HG03565 (cell line): ENCODE measurements at regions not wholly inside any gene's neighbourhood (a gene's known extent, or its start where the extent isn't known, plus 50 kb on each side); places are given as distances from the start of the nearest gene placed in this dataset.
"Not testable (repeated sequence)": the region's sequence is repeated elsewhere in the genome, so short reads cannot be mapped to it uniquely, and the experiment has no call there.

Experiments used
- ATAC-seq: cut with Tn5 transposase; IDR thresholded peaks from one replicate; pipeline ENCODE4 v1.9.1; 2021; ENCODE audit warnings: mild to moderate bottlenecking, moderate library complexity; ENCODE audit not compliant: unreplicated experiment

DNA sequence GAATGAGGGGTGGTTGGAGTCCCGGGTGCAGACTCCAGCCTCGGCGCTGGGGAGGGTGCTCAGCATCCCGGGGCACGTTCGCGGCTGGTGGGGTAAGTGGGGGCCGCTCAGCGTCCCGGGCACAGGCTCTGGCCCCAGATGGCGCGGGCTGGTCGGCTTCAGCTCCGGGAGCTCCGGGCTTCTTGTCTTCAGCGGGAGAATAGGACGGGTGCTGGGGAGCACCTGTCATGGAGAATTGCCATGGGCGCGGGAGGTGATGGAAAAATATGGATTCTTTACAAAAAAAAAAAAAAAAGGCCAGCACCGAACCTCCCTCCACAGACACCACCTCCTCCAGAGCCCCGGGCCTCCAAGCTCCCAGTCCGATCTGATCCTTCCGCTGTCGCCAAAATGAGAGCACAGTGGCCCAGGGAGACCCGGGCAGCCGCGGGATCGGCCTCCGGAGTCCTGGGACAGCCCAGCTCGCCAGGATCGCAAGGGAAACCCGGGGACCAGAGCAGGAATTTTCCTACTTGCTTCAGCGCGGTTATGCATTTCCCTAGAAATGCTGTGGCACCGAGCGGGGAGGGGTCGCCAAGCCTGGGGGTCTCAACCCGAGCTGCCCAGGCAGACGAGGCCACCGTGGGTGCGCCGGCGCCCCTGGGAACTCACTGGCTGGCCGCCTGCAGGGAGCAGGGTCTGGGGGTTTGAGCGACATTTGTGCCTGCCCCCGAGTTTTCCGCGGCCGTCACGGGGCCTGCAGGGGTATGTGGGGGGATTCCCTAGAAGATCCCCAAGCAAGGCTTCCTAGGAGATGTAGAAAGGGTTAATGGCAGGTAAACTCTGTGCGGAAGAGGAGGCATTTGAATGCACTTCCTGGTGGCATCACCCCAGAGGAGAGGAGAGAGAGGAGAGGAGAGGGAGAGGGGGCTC, 1336.9 kb downstream of the BRD1 start:
- no peak for ATAC-seq

DNA sequence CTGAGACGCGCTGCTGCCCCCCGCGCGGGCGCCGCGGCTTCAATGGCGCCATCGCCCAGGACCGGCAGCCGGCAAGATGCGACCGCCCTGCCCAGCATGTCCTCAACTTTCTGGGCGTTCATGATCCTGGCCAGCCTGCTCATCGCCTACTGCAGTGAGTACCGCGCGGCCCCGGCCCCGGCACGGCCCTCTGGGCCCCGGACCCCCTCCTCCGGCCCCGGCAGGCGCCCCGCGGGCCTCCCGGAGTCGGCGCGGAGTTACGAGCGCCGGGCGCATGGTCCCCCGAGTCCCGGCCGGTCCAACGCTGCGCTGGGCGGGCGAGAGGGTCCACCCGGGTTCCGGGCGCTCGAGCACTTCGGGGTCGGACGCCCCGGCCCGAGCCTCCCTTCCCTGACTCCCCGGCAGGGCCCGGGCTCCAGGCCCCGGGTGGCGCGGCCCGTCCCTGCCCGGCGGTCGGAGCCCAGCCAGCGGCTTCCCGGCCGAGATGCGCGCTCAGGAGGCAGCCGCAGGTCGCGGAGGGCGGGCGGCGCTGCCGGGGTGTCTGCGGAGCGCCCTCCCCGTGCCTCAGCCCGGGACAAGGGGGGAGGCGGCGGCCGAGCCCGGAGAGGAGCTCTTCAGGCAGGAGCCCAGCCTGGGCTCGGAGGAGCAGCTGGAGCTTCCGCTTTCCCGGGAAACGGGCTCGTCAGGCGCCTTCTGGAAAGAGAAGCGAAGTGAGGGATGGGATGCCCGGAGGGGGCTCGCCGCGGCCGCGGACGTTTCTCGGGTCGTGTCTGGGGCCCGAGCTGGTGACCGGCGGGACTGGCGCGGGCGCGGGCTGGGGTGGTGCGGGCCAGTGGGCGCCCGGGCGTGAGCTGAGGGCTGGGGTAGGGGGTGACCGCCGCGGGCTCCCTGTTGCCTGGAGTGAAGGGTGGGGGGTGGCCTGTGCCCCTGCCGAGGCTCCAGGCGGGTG, 1337.8 kb downstream of the BRD1 start:
- no peak for ATAC-seq

DNA sequence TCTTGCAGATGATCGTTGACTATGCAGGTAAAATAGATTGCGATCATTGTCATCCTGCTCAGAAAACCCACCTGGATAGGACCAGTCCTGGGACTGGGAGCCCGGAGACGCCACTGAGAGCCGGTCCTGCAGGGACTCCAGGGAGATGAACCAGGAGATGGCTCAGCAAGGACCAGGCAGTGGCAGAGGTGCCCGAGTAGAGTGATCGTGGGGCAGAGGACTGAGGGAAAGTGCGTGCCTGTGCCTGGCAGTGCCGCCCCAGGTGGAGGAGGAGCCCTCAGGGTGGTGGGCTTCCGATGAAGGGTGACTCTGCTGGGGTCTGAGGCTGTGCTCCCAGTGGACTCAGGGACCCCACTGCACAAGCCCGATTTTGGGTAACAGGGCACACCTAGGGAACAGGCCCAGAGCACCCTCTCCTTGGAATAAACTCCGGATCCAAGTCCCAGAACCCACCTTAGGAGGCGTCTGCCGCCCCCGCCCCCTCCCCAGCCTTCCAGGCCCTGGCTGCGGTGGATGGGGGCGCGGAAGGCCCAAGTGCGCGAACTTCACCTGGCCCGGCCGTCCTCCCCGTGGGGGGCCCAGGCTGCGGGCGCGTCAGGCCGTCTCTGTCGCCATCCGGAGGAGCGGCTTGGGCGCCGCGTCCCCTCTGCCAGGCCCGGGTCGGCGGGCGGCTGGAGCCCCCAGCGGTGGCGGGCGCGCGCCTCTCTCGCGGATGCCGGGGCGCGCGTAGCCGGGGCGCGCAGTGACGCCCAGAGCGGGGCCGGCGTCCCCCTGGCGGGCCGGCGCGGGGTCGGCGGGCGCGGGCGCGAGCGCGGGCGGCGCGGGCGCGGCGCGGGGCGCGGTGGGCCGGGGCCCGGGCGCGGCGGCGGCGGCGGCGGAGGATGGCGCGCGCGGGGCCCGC, 1338.8 kb downstream of the BRD1 start:
- ATAC-seq: no peak

DNA sequence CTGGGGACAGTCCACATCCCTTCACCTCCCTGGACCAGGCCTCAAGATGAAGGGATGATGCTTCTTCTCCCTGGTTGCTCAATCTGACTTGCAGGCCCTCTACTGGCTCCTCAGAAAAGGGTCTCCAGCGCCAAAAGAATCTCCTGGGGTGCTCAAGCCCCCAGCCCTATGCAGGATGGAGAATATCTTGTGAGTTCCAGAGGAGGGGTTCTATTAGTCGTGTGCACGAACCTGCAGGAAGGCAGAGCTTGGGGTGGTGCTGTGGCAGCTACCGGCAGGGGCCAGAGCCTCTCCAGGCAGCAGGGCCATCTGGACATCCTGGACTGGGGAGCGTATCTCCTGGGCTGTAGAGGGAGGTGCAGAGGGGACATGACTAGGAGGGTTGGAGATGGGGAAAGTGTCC, 1339.5 kb downstream of the BRD1 start:
- no peak for ATAC-seq

GRCh38 chr22:48486558-48486957, 1341.1 kb downstream of the BRD1 start:
- no peak for ATAC-seq

DNA sequence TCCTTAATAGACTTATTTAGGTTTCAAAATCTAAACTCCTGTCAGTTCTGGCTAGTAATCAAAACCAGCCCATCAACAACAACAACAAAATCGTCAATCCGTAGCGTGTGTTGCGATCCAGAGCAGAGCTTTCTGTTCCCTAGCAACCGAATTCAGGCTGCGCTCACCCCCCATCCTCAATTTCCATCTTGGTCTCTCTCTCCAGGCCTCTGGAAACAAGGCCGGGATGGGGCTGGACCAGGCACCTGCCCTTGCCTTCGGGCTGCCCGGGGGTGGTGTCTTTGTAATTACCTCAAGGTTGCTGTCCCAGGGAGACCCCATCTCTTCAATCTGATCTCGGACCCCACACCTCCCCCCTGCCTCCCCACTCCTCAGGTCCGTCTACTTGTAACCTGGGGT, 1341.5 kb downstream of the BRD1 start:
- ATAC-seq: no peak

- no peak for ATAC-seq
Measured at GRCh38 chr22:48485149-48486133, 1342.2 kb downstream of the BRD1 start.

DNA sequence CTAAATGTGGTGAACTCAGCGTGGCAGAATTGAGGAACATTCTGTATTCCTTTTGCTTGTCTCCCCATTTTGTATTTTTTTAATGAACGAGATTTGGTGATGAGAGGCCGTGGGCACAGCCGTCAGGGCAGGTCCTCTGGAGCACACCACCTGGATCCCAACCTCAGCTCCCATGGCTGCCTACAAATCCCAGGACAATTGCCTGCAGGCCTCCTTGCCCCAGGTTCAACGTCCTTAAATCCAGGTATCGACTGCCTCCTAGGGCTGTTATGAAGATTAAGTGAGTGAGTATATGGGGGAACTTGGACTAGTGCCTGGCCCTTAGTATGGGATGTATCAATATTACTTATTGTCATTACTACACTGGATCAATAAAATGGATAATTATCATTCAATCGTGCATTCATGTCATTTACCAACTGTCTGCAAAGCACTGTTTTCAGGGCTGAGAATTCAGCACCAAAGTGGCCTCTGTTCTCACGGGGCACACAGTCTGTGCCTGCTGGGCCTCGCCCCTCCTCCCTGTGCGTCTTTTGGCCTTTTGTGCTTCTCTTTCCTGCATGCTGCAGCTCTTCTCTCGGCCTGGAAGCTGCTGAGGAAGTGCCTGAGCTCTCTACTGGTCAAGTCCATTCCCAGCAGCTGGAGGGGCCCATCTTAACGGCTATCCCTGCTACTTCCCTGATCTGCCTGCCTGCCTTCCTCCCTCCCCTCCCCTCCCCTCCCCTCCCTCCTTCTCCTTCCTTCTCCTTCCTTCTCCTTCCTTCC, 1343.7 kb downstream of the BRD1 start:
- no peak for ATAC-seq

- no peak for ATAC-seq
Measured at GRCh38 chr22:48482771-48483170, 1344.9 kb downstream of the BRD1 start.

DNA sequence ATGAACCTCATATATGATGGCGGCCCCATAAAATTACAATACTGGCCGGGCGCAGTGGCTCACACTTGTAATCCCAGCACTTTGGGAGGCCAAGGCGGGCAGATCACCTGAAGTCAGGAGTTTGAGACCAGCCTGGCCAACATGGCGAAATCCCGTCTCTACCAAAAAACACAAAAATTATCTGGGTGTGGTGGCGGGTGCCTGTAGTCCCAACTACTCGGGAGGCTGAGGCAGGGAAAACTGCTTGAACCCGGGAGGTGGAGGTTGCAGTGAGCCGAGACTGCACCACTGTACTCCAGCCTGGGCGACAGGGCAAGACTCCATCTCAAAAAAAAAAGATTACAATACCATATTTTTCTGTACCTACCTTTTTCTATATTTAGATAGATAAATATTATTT, 1345.5 kb downstream of the BRD1 start:
- ATAC-seq: not testable (repeated sequence)

DNA sequence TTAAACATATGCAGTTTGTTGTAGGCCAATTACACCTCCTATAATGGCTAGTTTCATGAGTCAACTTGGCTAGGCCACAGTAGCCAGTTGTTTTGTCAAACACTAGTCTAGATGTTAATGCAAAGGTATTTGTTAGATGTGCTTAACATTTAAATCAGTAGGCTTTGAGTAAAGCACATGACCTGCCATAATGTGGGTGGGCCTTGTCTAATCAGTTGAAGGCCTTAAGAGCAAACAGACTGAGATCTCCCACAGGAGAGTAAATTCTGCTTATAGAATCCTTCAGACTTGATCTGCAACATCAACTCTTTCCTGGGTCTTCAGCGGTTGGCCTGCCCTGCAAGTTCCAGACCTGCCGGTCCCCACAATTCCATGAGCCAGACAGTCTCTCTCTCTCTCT, 1345.9 kb downstream of the BRD1 start:
- ATAC-seq: no peak

DNA sequence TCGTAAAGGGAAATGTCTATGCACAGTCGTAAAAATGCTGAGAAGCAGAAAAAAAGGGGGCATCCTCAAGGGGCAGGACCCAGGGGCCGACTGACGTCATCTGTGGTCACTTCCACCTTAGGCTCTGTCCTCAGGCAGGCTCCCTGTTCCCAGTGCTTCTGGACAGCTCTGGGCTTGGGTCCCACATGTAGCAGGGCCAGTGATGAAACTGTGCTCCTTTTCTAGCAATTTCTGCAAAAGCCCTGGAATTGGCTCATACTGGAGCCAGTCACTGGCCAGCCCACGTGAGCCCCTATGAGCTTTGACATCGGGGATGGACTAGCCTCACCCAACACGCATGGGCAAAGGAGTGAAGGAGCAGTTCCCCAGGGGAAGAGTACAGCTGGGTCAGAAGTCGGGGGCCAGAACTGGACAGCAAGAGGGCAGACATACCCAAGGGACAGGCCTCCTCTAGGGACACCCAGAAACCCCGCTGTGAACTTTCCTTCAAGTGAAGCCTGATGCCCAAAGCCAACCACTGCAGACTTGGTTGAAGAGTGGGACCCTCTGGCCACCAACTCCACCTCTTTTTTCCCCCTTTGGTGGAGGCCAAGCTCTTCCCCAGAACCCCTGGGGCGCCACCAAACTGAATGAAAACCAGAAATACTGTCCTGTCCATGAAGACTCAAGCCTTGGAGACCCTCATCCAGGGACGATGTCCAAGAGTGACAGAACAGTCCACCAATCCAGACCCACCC, 1349.0 kb downstream of the BRD1 start:
- ATAC-seq: no peak

GRCh38 chr22:48478124-48478523, 1349.5 kb downstream of the BRD1 start:
- no peak for ATAC-seq

DNA sequence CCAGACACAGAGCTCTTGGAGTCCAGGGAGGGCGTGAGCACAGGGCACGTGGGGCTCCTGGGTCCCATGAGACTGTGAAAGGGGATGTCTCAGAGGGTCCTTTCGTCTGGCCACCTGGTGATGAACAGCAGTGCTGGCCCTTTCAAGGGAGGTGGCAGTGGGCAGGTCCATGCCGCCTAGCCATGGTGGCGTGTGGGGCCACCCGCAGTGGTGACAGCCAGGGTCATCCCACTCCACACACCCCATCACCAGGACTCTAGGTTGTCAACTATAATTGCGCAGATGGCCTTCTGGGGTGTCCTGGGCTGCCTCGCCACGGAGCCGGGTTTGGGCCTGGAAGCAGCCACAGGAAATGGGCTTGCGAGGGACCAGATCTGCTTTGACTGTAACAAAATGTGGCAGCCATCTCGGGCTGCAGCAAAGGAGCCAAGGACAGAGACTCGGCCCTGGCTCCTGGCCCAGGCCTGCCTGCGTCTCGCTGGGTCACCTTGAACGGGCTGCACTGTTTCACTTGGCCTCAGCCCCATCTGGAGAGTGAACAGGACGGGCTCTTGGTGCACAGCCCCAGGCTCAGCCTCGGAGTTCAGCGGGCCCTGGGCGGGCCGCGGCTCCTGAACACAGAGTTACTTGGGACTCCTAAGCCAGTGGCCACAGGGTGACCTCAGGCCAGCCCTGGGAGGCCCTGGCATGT, 1350.5 kb downstream of the BRD1 start:
- no peak for ATAC-seq

- no peak for ATAC-seq
Measured at GRCh38 chr22:48476577-48476976, 1351.1 kb downstream of the BRD1 start.

DNA sequence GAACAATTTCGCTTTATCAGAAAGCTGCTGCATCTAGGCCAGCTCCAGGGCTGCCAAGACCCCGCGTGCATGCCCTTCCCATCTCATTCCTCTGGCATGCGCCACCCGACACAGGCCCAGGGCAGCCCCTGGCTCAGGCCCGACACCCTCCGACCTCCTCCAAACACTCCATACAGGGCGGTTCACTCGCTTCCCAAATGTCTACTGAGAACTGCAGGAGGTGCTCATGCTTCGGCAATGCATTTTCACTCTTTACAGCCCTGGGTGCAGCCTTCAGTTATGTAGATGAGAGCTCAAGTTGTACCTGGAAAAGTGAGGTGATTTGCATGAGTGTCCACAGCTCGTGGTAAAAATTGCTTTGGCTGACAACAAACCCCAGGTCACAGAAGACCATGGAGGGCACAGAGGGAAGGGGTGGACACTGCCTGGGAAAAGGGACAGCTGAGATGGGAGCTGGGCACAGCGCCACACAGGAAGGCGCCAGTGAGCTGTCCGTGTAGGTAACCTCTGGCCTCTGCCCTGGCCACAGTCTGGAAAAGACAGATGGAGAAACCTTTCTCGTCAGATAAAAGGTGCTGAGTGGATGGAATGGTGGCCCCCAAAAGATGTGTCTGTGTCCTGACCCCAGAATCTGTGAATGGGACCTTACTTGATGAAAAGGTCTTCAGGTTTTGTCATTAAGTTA, 1351.9 kb downstream of the BRD1 start:
- ATAC-seq: no peak

DNA sequence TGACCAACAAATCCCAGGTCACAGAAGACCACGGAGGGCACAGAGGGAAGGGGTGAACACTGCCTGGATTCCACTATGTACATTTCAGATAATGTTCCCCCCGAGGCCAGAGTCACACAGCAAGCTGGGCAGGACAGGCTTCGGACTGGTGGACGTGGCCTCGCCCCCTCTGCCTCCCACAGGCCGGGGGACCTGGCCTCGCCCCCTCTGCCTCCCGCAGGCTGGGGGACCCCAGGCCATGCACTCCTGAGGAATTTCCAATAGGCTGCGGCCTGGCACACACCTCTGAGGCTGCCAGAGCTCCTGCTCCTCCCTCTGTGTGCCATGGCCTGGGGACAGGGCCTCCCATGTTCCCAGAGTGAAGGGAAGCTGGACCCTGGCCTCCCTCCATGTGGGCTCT, 1352.8 kb downstream of the BRD1 start:
- ATAC-seq: no peak
